GM20431 (cell line): ENCODE measurements at regions not wholly inside any gene's neighbourhood (a gene's known extent, or its start where the extent isn't known, plus 50 kb on each side); places are given as distances from the start of the nearest gene placed in this dataset.

ENCODE experiments used
- in situ Hi-C: fragments of 300-500 bp; cut with MseI, MboI; formaldehyde crosslinking; loops from one replicate; pipeline ENCODE4 v1.15.0; 2020; ENCODE audit warnings: low sequenced_read_pairs; ENCODE audit not compliant: unreplicated experiment

GRCh38 chr18:78519394-78520062 is 460.1 kb upstream of the SALL3 start:
- in situ Hi-C loops = no loop called here

GRCh38 chr18:78521136-78521535 is 458.5 kb upstream of the SALL3 start:
- in situ Hi-C loops = no loop called here

- in situ Hi-C loops = no loop called here
Observed at GRCh38 chr18:78521744-78522143, 457.9 kb upstream of the SALL3 start.

- in situ Hi-C loops = no loop called here
Observed at GRCh38 chr18:78522507-78522906, 457.1 kb upstream of the SALL3 start.

GRCh38 chr18:78523850-78524249 is 455.8 kb upstream of the SALL3 start:
- in situ Hi-C loops = no loop called here

GRCh38 chr18:78525366-78526111 is 454.1 kb upstream of the SALL3 start:
- in situ Hi-C loops = no loop called here

- in situ Hi-C loops = no loop called here
Observed at GRCh38 chr18:78526275-78526674, 453.3 kb upstream of the SALL3 start.

GRCh38 chr18:78526923-78527711 is 452.5 kb upstream of the SALL3 start:
- in situ Hi-C loops = no loop called here

GRCh38 chr18:78527984-78528383 is 451.6 kb upstream of the SALL3 start:
- in situ Hi-C loops = no loop called here

GRCh38 chr18:78528411-78529258 is 451.0 kb upstream of the SALL3 start:
- in situ Hi-C loops = no loop called here

GRCh38 chr18:78531637-78532036 is 448.0 kb upstream of the SALL3 start:
- in situ Hi-C loops = no loop called here

- in situ Hi-C loops = no loop called here
Observed at GRCh38 chr18:78538669-78539440, 440.8 kb upstream of the SALL3 start.

- in situ Hi-C loops = no loop called here
Observed at GRCh38 chr18:78540636-78541529, 438.7 kb upstream of the SALL3 start.

- in situ Hi-C loops = no loop called here
Observed at GRCh38 chr18:78542204-78542603, 437.4 kb upstream of the SALL3 start.

GRCh38 chr18:78543201-78543725 is 436.4 kb upstream of the SALL3 start:
- in situ Hi-C loops = no loop called here

- in situ Hi-C loops = no loop called here
Observed at GRCh38 chr18:78546281-78546680, 433.3 kb upstream of the SALL3 start.

GRCh38 chr18:78547817-78548216 is 431.8 kb upstream of the SALL3 start:
- in situ Hi-C loops = no loop called here
